ENCODE measurements at regions not wholly inside any gene's neighbourhood (a gene's known extent, or its start where the extent isn't known, plus 50 kb on each side); places are given as distances from the start of the nearest gene placed in this dataset.

DNA sequence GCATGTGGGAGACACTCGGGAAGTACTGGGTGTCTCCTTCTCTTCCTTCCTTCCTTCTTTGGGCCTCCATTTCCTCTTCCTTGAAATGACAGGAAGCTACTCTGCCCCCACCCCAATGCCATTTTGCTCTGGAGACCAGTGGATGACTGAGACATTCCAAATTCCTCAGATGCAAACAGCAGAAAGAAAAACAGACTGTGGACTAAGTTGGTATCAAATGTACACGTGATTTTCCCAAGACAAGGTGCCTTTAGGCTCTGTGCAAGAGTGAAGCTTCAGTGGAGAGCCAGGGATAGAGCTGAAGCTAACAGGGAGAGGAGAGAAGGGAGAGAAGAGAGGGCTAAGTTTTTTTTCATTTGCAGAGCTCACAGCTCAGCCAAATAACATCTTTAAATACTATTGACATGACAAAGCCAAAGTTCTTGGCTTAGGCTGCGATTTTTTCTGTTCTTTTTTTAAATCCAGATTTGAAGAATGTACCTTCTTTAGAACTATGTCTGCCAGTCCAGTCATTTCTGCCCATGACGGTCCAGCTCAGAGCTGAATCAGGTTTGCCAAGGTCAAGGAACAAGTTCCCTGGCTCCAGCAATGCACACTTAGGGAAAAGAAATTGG lies 84.5 kb upstream of the LCLAT1 start:
- peaks cover 0 to 45% of the 10 kb centered on the region in 2 donors for H3K4me1 ChIP-seq
- H3K27ac ChIP-seq: peak overlapping the region; percentile 16 to 44

DNA sequence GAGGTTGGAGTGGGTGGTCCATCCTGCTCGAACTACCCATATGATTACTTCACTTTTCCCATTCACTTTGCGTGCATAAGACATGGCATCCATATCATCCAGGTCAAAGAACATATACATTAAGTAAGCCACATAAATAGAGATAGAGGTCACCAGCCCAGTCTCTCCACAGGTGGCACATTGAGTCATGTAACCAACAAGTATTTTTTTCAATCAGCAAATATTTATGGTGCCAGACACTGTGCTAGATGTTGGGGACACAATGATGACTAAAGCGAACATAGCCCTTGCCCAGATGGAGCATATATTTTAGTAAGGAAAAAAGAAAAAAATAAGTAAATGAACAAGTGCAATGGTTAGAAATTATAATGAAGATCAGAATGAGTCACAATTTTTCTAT lies 83.6 kb upstream of the LCLAT1 start:
- no peak for DNase-seq (ENCODE audit: low spot score)
- H3K27ac ChIP-seq: no peak overlapping the region
- no peak overlapping the region for H3K4me3 ChIP-seq
- H3K27me3 ChIP-seq: no peaks in the 10 kb centered on the region
- peaks cover 0 to 45% of the 10 kb centered on the region in 2 donors for H3K4me1 ChIP-seq
- TF ChIP-seq, protein P1, sequence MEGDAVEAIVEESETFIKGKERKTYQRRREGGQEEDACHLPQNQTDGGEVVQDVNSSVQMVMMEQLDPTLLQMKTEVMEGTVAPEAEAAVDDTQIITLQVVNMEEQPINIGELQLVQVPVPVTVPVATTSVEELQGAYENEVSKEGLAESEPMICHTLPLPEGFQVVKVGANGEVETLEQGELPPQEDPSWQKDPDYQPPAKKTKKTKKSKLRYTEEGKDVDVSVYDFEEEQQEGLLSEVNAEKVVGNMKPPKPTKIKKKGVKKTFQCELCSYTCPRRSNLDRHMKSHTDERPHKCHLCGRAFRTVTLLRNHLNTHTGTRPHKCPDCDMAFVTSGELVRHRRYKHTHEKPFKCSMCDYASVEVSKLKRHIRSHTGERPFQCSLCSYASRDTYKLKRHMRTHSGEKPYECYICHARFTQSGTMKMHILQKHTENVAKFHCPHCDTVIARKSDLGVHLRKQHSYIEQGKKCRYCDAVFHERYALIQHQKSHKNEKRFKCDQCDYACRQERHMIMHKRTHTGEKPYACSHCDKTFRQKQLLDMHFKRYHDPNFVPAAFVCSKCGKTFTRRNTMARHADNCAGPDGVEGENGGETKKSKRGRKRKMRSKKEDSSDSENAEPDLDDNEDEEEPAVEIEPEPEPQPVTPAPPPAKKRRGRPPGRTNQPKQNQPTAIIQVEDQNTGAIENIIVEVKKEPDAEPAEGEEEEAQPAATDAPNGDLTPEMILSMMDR (IDR thresholded peaks at IDR 0.05): no peak
- no peaks in the 10 kb centered on the region for H3K9me3 ChIP-seq
- no peaks in the 10 kb centered on the region for H3K36me3 ChIP-seq

More for the DNA sequence above, 84.5 kb upstream of the LCLAT1 start:
- TF ChIP-seq, protein P1 (IDR thresholded peaks at IDR 0.05): no peak
- Histone ChIP-seq H3K36me3 (no peaks in the 10 kb centered on the region), H3K27me3 (no peaks in the 10 kb centered on the region), H3K4me3 (no peak overlapping the region), H3K9me3 (no peaks in the 10 kb centered on the region)
- no peak for DNase-seq (ENCODE audit: low spot score)

DNA sequence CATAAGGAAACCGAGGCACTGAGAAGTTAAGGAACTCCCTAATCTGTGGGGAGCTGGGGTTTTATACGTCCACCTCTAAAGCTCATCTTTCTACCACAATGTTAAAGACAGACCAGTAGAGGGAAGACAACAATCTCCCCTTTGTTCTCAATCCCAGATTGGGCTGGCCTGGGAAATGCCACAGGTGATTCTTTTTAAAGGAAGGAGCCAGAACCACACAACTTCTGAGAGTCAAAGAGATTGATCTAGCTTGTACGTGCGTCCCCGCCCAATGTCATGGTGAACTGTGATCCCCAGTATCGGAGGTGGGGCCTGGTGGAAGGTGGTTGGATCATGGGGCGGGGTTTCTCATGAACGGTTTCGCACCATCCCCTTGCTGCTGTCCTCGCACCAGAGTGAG lies 81.8 kb upstream of the LCLAT1 start:
- Histone ChIP-seq H3K4me1 (peaks cover 0 to 30% of the 10 kb centered on the region in 2 donors), H3K27ac (no peak overlapping the region)

DNA sequence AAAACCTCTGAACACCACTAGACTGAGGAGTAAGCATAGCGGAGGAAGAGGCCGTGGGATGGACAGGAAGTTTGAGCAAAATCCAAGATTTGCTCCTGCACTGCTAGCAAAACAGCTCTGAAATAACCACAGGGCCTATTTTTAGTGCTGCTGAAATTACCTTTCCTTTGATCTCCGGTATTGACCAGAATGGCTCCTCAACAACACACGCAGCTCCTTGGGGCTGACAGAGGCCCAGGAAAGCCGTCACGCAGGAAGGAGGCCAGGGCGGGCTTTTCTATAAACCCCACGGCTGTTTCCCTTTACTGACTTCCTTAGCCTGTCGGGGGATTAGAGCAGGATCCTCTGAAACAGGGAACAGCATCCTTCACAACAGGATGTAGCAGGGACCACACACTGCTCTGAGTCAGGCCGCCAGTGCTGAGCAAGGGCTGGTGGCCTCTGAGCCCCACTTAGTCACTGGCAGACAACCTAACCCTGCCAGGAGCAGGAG lies 80.8 kb upstream of the LCLAT1 start:
- Histone ChIP-seq H3K4me3 (no peak overlapping the region), H3K27me3 (no peaks in the 10 kb centered on the region), H3K36me3 (no peaks in the 10 kb centered on the region), H3K27ac (no peak overlapping the region), H3K4me1 (peaks cover 0 to 20% of the 10 kb centered on the region in 2 donors), H3K9me3 (no peaks in the 10 kb centered on the region)
- TF ChIP-seq, protein P1 (IDR thresholded peaks at IDR 0.05): no peak
- no peak for DNase-seq (ENCODE audit: low spot score)

More for the DNA sequence above, 81.8 kb upstream of the LCLAT1 start:
- Histone ChIP-seq H3K27me3 (no peaks in the 10 kb centered on the region), H3K36me3 (no peaks in the 10 kb centered on the region), H3K4me3 (no peak overlapping the region), H3K9me3 (no peaks in the 10 kb centered on the region)
- DNase-seq (ENCODE audit: low spot score): no peak
- TF ChIP-seq, protein P1 (IDR thresholded peaks at IDR 0.05): no peak

DNA sequence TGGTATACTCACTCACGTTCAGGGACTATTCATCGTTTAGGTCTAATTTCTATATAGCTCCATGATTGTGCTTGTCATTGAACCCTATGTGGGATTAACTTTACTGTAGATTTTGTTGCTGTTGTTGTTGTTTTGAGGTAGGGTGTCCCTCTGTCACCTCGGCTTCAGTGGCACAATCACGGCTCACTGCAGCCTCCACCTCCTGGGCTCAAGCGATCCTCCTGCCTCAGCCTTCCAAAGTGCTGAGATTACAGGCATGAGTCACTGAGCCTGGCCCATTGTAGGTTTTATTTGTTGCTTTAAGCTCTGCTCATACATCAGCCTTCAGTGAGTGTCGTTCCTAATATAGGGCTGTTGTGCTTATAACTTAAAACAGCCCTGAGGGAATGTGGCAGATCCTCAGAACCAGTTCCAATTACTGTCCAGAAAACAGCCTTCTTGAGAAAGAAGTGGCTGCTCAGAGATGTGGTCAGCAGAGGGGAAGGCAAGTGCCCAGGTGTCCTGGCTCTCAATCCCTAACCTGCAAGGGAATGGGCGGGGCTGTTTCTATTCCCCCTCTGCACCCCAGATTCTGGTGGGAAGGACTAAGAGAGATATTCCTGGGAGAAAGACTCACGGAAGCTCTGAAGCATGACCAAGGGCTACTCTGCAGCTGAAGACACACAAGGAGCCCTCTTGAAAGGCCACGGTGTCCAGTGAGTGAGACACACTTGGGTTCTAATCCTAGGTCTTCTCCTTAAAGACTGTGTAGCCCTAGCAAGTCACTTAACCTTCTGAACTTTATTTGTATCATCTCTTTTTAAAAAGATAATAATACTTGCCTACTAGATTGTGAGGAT lies 79.6 kb upstream of the LCLAT1 start:
- H3K36me3 ChIP-seq: no peaks in the 10 kb centered on the region
- no peak overlapping the region for H3K27ac ChIP-seq
- H3K4me3 ChIP-seq: no peak overlapping the region
- H3K4me1 ChIP-seq: peaks cover 0 to 8% of the 10 kb centered on the region in 2 donors
- no peaks in the 10 kb centered on the region for H3K9me3 ChIP-seq
- H3K27me3 ChIP-seq: no peaks in the 10 kb centered on the region
- no peak for DNase-seq (ENCODE audit: low spot score)
- TF ChIP-seq, protein P1 (IDR thresholded peaks at IDR 0.05): no peak

Data from right atrium auricular region (tissue), 2 donors.